ENCODE measurements at regions not wholly inside any gene's neighbourhood (a gene's known extent, or its start where the extent isn't known, plus 50 kb on each side); places are given as distances from the start of the nearest gene placed in this dataset.

GRCh38 chr6:25038999-25039398 is 103.2 kb upstream of the RIPOR2 start:
- TF ChIP-seq LEF1 (IDR thresholded peaks at IDR 0.05; ENCODE audit: borderline replicate concordance) (no peak), FOXK2 (IDR thresholded peaks at IDR 0.05) (no peak), HDGF (IDR thresholded peaks at IDR 0.05; ENCODE audit: borderline replicate concordance) (no peak), L3MBTL2 (conservative IDR thresholded peaks at IDR 0.05) (no peak), NFRKB (IDR thresholded peaks at IDR 0.05) (no peak), SP1 (IDR thresholded peaks at IDR 0.05) (no peak), FOXA1 (IDR thresholded peaks at IDR 0.05) (no peak), TARDBP (IDR thresholded peaks at IDR 0.05) (no peak), ELF4 (IDR thresholded peaks at IDR 0.05) (no peak), PKNOX1 (IDR thresholded peaks at IDR 0.05) (no peak), CTBP1 (IDR thresholded peaks at IDR 0.05; ENCODE audit: borderline replicate concordance) (no peak), FOXM1 (IDR thresholded peaks at IDR 0.05; ENCODE audit: borderline replicate concordance) (no peak), SUZ12 (IDR thresholded peaks at IDR 0.05) (no peak), BHLHE40 (IDR thresholded peaks at IDR 0.05; ENCODE audit: borderline replicate concordance) (no peak), ARNT (IDR thresholded peaks at IDR 0.05) (no peak), ZNF384 (IDR thresholded peaks at IDR 0.05) (no peak)
- DNase-seq (ENCODE audit: extremely low spot score): no peak
- ChIA-PET CTCF (no interaction called here), POLR2A (no interaction called here)

- ChIA-PET CTCF (no interaction called here), POLR2A (no interaction called here)
- no peak for DNase-seq (ENCODE audit: extremely low spot score)
- TF ChIP-seq NFRKB (IDR thresholded peaks at IDR 0.05) (no peak), BHLHE40 (IDR thresholded peaks at IDR 0.05; ENCODE audit: borderline replicate concordance) (no peak), SP1 (IDR thresholded peaks at IDR 0.05) (no peak), PKNOX1 (IDR thresholded peaks at IDR 0.05) (no peak), HDGF (IDR thresholded peaks at IDR 0.05; ENCODE audit: borderline replicate concordance) (no peak), LEF1 (IDR thresholded peaks at IDR 0.05; ENCODE audit: borderline replicate concordance) (no peak), L3MBTL2 (conservative IDR thresholded peaks at IDR 0.05) (no peak), CTBP1 (IDR thresholded peaks at IDR 0.05; ENCODE audit: borderline replicate concordance) (no peak), FOXK2 (IDR thresholded peaks at IDR 0.05) (no peak), TARDBP (IDR thresholded peaks at IDR 0.05) (no peak), ELF4 (IDR thresholded peaks at IDR 0.05) (no peak), SUZ12 (IDR thresholded peaks at IDR 0.05) (no peak), FOXA1 (IDR thresholded peaks at IDR 0.05) (no peak), FOXM1 (IDR thresholded peaks at IDR 0.05; ENCODE audit: borderline replicate concordance) (no peak), ARNT (IDR thresholded peaks at IDR 0.05) (no peak), ZNF384 (IDR thresholded peaks at IDR 0.05) (no peak)
These were observed 105.8 kb upstream of the RIPOR2 start for GRCh38 chr6:25041485-25042035.

GRCh38 chr6:25042036-25042521 is 106.3 kb upstream of the RIPOR2 start:
- ChIA-PET CTCF (interaction anchor here (1.2 kb wide), 1 partner anchor 24 kb away, joined by 4 read pairs; no protein-coding TSS in a partner anchor), POLR2A (no interaction called here)
- DNase-seq (ENCODE audit: extremely low spot score): no peak
- TF ChIP-seq SUZ12 (IDR thresholded peaks at IDR 0.05): no peak
- TF ChIP-seq ELF4 (IDR thresholded peaks at IDR 0.05): no peak
- no peak for TF ChIP-seq CTBP1 (IDR thresholded peaks at IDR 0.05; ENCODE audit: borderline replicate concordance)
- TF ChIP-seq ZNF384 (IDR thresholded peaks at IDR 0.05): no peak
- no peak for TF ChIP-seq NFRKB (IDR thresholded peaks at IDR 0.05)
- TF ChIP-seq BHLHE40 (IDR thresholded peaks at IDR 0.05; ENCODE audit: borderline replicate concordance): no peak
- no peak for TF ChIP-seq ARNT (IDR thresholded peaks at IDR 0.05)
- no peak for TF ChIP-seq FOXA1 (IDR thresholded peaks at IDR 0.05)
- no peak for TF ChIP-seq L3MBTL2 (conservative IDR thresholded peaks at IDR 0.05)
- TF ChIP-seq TARDBP (IDR thresholded peaks at IDR 0.05): no peak
- no peak for TF ChIP-seq SP1 (IDR thresholded peaks at IDR 0.05)
- no peak for TF ChIP-seq LEF1 (IDR thresholded peaks at IDR 0.05; ENCODE audit: borderline replicate concordance)
- TF ChIP-seq PKNOX1 (IDR thresholded peaks at IDR 0.05): no peak

- ChIA-PET POLR2A (no interaction called here), CTCF (interaction anchor here (0.6 to 1.2 kb wide), 2 partner anchors 25 to 333 kb away, joined by 4 to 10 read pairs; no protein-coding TSS in a partner anchor)
- no peak for DNase-seq (ENCODE audit: extremely low spot score)
- TF ChIP-seq NFRKB (IDR thresholded peaks at IDR 0.05) (no peak), PKNOX1 (IDR thresholded peaks at IDR 0.05) (no peak), ELF4 (IDR thresholded peaks at IDR 0.05) (no peak), BHLHE40 (IDR thresholded peaks at IDR 0.05; ENCODE audit: borderline replicate concordance) (no peak), TARDBP (IDR thresholded peaks at IDR 0.05) (no peak), SP1 (IDR thresholded peaks at IDR 0.05) (no peak), ARNT (IDR thresholded peaks at IDR 0.05) (no peak), CTBP1 (IDR thresholded peaks at IDR 0.05; ENCODE audit: borderline replicate concordance) (no peak), L3MBTL2 (conservative IDR thresholded peaks at IDR 0.05) (no peak), LEF1 (IDR thresholded peaks at IDR 0.05; ENCODE audit: borderline replicate concordance) (no peak)
These were observed 106.8 kb upstream of the RIPOR2 start for GRCh38 chr6:25042536-25042935.

- DNase-seq (ENCODE audit: extremely low spot score): no peak
- no peak for TF ChIP-seq FOXM1 (IDR thresholded peaks at IDR 0.05; ENCODE audit: borderline replicate concordance)
- TF ChIP-seq FOXA1 (IDR thresholded peaks at IDR 0.05): no peak
- no peak for TF ChIP-seq CTBP1 (IDR thresholded peaks at IDR 0.05; ENCODE audit: borderline replicate concordance)
- TF ChIP-seq SUZ12 (IDR thresholded peaks at IDR 0.05): no peak
- no peak for TF ChIP-seq NFRKB (IDR thresholded peaks at IDR 0.05)
- no peak for TF ChIP-seq SP1 (IDR thresholded peaks at IDR 0.05)
- no peak for TF ChIP-seq TARDBP (IDR thresholded peaks at IDR 0.05)
- no peak for TF ChIP-seq L3MBTL2 (conservative IDR thresholded peaks at IDR 0.05)
- TF ChIP-seq BHLHE40 (IDR thresholded peaks at IDR 0.05; ENCODE audit: borderline replicate concordance): no peak
- ChIA-PET CTCF (interaction anchor here (0.6 to 1.2 kb wide), 2 partner anchors 25 to 333 kb away, joined by 4 to 10 read pairs; no protein-coding TSS in a partner anchor), POLR2A (no interaction called here)
These were observed 107.4 kb upstream of the RIPOR2 start for GRCh38 chr6:25042984-25043725.
